Renal cortex interstitium (tissue), 11 donors: ENCODE measurements at regions not wholly inside any gene's neighbourhood (a gene's known extent, or its start where the extent isn't known, plus 50 kb on each side); places are given as distances from the start of the nearest gene placed in this dataset.

Experiments
- DNase-seq, 11 donors: peaks; one replicate each; pipeline ENCODE4 v3.0.0-alpha.2; 2013; ENCODE audit warnings: low read depth in 9 of 11, low spot score in 4 of 11; ENCODE audit errors: extremely low read depth in 1 of 11

DNA sequence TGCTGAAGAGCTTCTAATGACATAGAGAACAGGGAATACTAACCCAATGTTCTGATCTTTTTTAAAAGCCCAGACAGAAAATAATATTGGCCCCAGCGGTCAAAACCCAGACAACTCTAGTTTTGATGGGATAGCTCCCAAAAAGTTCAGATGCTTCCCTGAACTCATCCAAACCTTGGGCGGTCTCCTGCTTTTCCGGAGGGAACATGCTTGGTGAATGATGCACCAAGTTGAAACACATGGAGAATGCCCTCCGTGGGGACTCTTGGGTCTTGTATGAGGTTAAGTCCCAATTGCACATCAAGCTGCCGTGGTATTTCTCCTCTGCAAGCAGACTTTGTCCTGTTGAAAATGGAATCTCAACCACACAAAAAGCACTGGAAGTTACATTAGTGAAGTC lies 120.7 kb upstream of the CTAGE1 start:
- DNase-seq, result no peak

GRCh38 chr18:22539051-22539765 lies 121.5 kb upstream of the CTAGE1 start:
- no peak for DNase-seq

GRCh38 chr18:22541232-22541631 lies 123.5 kb upstream of the CTAGE1 start:
- DNase-seq, result no peak

DNA sequence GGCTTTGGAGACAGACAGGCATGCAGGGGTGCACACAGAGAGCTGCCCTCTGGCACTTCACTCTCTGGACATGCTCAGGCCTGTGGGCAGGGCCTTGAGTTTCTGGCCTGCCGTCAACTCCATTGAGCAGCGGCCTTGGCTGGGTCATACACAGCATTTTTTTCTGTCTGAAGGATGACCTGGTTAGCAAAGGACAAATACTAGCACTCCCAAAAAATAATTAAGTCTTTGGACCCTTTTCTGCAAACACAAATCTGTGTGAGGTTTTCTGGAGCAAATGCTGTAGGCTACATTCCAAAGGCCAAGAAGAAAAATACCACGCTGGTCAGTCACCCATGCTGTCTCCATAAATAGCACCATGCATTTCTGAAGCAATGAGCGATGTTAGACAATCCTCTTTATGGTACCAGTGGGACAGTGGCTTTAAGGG lies 124.7 kb upstream of the CTAGE1 start:
- DNase-seq, result no peak

DNA sequence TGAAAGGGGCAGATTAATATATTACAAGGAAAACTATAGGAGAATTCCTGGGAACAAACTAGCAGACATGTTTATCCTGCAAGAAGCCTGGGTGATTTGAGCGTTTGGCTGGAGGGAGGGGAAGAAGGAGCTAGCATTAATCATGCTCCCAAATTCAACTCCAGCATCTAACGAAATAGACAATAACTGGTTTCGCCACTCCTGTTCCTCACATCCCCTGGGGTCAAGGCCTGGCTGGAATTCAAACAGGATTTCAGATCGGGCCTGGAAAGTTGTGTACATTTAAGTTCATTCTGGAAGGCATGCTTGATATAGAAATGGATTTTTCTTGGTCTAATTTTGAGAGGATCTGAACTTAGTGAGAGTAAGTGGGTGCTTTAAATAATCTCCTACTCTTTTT lies 126.1 kb upstream of the CTAGE1 start:
- no peak for DNase-seq

DNA sequence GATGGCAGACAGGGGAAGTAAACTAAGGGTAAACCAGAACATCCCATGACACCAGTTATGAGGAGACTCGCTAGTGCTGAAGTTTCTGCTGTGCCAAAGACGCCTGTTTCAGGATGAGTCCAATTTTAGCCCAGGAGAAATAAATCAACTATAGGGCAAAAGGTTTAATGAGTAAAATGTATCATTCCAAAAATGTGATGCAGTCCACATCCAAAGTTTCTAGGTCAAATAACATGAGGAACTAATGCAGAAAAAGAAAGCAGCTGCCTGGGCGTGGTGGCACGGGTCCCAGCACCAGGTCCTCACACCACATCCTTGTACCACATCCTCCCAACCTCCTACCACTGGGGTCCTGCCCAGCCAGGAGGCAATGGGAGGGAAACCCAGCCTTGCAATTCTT lies 126.9 kb upstream of the CTAGE1 start:
- no peak for DNase-seq

DNA sequence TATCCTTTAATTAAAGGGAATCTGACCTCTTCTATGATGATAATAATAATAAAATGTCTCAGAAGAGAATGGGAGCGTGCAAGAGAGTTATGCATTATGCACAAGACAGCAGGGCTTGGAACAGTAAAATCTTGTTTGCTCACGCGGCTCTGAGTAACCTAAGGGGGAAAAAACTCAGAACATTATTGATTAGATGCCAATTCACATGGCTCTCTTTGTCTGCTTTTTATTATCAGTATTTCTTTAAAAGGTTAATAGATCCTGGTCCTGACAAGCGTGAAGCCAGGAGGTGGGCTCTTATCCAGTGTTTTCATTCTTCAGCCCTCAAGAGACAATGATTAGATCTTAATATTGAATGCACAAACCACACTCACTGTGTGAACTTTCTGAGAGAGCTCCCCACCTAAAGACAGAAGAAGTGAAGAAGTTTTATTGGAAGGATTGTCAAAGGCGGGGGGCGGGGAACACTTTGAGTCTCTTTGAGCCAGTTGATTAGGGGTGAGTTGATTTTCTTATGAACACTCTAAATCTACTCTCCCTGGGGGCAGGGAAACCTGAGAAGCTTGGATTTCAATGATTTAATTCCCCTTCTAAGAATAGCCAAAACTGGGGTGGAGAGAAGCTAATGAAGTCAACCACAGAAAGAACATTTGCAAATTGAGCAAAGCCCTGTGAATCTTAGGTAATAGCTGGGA lies 127.5 kb upstream of the CTAGE1 start:
- DNase-seq, result no peak

- no peak for DNase-seq
Observed at GRCh38 chr18:22546905-22547570, 129.3 kb upstream of the CTAGE1 start.

- DNase-seq, result no peak
Observed at GRCh38 chr18:22547807-22548561, 130.3 kb upstream of the CTAGE1 start.

DNA sequence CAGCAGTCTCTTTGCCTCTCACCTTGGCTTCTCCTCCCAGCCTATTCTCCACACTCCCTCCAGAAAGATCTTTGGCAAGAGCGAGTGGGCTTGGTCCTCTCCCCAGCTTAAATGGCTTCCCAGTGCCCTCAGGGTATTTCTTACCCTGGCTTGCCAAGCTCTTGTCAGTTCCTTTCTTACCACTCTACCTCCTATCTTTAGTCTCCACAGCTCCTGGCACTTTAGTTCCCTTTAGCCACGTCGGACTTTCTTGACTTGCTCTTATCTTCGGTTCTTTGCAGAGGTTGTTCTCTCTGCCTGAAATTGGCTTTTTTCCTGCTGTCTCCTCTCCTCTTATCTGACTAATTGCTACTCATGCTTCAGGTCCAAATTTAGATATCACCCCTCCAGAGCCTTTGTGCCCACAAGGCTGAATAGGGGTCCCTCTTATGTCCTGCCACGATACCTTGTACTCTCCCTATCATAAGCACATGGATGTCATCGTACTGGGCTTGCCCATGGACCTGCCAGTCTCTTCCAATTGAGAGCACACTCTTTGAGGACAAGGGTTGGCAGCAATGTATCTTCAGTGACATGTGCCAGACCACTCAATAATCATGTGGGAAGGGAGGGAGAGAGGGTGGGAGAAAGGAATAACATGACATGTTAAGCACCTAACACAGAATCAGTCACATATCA lies 131.7 kb upstream of the CTAGE1 start:
- DNase-seq, result no peak

- no peak for DNase-seq
Observed at GRCh38 chr18:22550366-22550765, 132.7 kb upstream of the CTAGE1 start.

DNA sequence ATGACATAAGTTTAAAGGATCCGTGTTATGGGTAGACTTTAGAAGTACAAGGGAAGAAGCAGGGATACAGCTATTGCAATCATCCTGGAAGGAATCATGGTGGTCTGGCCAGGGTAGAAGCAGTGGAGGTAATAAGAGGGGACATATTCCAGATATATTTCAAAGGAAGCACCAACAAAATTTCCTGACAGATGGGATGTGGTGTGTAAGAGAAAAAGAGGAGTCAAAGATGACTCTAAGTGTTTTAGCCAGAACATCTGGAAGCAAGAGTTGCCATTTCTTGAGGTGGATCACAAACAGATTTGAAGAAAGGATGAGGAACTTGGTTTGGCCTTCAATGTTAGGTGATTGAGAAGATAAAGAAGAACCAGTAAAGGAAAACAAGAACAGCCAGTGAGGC lies 133.1 kb upstream of the CTAGE1 start:
- DNase-seq, result no peak

DNA sequence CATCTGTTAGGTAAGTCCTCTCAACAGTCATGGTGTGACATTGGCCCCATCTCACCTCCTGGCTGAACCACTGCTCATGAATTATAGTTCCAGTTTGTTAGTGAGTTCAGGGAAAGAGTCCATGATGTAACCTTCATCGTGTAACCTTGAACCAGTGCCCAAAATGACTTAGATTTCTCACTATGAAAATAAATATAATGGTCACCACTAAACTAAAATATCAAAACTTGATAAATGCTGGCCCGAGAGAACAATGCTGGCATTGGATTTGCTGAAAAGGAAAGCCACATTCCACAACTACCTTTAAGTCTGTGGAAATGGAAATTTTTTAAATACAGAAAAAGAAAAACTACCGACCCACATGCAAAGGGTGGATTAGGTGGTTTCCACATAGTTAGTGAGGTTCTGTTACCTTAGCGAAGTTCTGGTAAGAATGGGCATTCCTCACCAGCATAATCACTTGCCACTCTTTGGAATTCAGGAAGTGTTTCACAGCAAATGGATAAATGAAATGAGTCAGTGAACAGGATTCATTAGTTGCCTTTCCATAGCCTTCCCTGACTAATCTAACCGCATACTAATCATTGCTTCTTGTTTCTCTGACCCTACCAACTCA lies 133.9 kb upstream of the CTAGE1 start:
- DNase-seq, result no peak

- no peak for DNase-seq
Observed at GRCh38 chr18:22552254-22552653, 134.5 kb upstream of the CTAGE1 start.

GRCh38 chr18:22552899-22553460 lies 135.3 kb upstream of the CTAGE1 start:
- DNase-seq, result no peak

- no peak for DNase-seq
Observed at GRCh38 chr18:22556222-22557167, 138.8 kb upstream of the CTAGE1 start.

- no peak for DNase-seq
Observed at GRCh38 chr18:22557168-22557941, 139.6 kb upstream of the CTAGE1 start.
